ENCODE measurements at regions not wholly inside any gene's neighbourhood (a gene's known extent, or its start where the extent isn't known, plus 50 kb on each side); places are given as distances from the start of the nearest gene placed in this dataset.

- TF ChIP-seq HMG20A (CRISPR knock-in tag; conservative IDR thresholded peaks at IDR 0.05): no peak
- TF ChIP-seq ATF1 (CRISPR knock-in tag; IDR thresholded peaks at IDR 0.05): no peak
- TF ChIP-seq ATF1 (tag; IDR thresholded peaks at IDR 0.05): no peak
- TF ChIP-seq TARDBP (IDR thresholded peaks at IDR 0.05): no peak
- no peak for TF ChIP-seq CBX5 (IDR thresholded peaks at IDR 0.05; ENCODE audit: borderline replicate concordance, low read depth)
Measured at GRCh38 chr2:225104971-225105370, 62.7 kb upstream of the DOCK10 start (continued).

DNA sequence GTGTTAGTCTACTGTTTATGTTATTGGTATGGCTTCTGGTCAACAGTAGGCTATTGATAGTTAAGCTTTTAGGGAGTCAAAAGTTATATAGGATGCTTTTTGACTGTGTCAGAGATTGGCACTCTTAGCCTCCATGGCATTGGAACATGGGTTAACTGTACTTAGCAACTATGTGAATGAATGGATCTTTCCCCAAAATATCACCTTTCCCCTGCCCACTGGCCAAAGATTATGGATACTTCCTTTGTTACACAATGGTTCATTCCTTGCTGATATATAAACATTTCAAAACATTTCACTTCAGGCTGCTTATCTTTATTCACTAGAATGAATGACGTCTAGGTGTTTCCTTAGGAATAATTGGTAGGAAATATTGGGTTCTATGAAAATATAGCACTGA is 62.1 kb upstream of the DOCK10 start:
- H3K27ac ChIP-seq (ENCODE audit: extremely low read depth, low read depth, low read length): no peak overlapping the region
- TF ChIP-seq XRCC3 (IDR thresholded peaks at IDR 0.05): no peak
- TF ChIP-seq MCM2 (IDR thresholded peaks at IDR 0.05; ENCODE audit: low read depth): no peak
- TF ChIP-seq POLR3G (IDR thresholded peaks at IDR 0.05; ENCODE audit: extremely low read depth, insufficient read length, insufficient replicate concordance): no peak
- no peak for TF ChIP-seq ATF1 (CRISPR knock-in tag; IDR thresholded peaks at IDR 0.05)
- TF ChIP-seq ATF1 (tag; IDR thresholded peaks at IDR 0.05): no peak
- TF ChIP-seq FUS (optimal IDR thresholded peaks at IDR 0.05; ENCODE audit: low read depth, low read length): no peak
- TF ChIP-seq, protein P1, sequence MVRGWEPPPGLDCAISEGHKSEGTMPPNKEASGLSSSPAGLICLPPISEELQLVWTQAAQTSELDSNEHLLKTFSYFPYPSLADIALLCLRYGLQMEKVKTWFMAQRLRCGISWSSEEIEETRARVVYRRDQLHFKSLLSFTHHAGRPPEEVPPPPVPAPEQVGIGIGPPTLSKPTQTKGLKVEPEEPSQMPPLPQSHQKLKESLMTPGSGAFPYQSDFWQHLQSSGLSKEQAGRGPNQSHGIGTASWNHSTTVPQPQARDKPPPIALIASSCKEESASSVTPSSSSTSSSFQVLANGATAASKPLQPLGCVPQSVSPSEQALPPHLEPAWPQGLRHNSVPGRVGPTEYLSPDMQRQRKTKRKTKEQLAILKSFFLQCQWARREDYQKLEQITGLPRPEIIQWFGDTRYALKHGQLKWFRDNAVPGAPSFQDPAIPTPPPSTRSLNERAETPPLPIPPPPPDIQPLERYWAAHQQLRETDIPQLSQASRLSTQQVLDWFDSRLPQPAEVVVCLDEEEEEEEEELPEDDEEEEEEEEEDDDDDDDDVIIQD (CRISPR knock-in tag; IDR thresholded peaks at IDR 0.05): no peak
- no peak for TF ChIP-seq TCF7L2 (IDR thresholded peaks at IDR 0.05; ENCODE audit: low read depth, low read length)
- TF ChIP-seq BCL6 (CRISPR knock-in tag; IDR thresholded peaks at IDR 0.05): no peak
- no peak for TF ChIP-seq KLF6 (CRISPR knock-in tag; IDR thresholded peaks at IDR 0.05; ENCODE audit: borderline replicate concordance)
- TF ChIP-seq MTA1 (IDR thresholded peaks at IDR 0.05; ENCODE audit: borderline replicate concordance): no peak
- no peak for TF ChIP-seq TGIF2 (CRISPR knock-in tag; IDR thresholded peaks at IDR 0.05)
- TF ChIP-seq SIX5 (IDR thresholded peaks at IDR 0.05; ENCODE audit: borderline replicate concordance in 1 of 2, insufficient read depth in 1 of 2, low read depth in 1 of 2, low read length in 2 of 2): no peak
- no peak for TF ChIP-seq TARDBP (IDR thresholded peaks at IDR 0.05)
- 13% methylated on average over 1 of the region's 1 CpG for WGBS (ENCODE audit: insufficient coverage, low coverage, missing lambda C conversion rate)
- H3K9me1 ChIP-seq (ENCODE audit: control insufficient read depth, insufficient read depth, low read length): no peaks in the 10 kb centered on the region
- no peak overlapping the region for H3K4me3 ChIP-seq
- no peaks in the 10 kb centered on the region for H3K36me3 ChIP-seq (ENCODE audit: control insufficient read depth, insufficient read depth, low read length)
- in situ Hi-C loops (cut with MboI): no loop called here
- H3K9me3 ChIP-seq (replicated peaks; ENCODE audit: control insufficient read depth, insufficient read depth, low read depth, low read length): no peaks in the 10 kb centered on the region; the same call in 1 of the 2 replicates
- H3K79me2 ChIP-seq (ENCODE audit: control insufficient read depth, insufficient read depth, low read length): no peaks in the 10 kb centered on the region
- no peak overlapping the region for H3K4me2 ChIP-seq (ENCODE audit: insufficient read depth, low read length)
- H4K20me1 ChIP-seq (replicated peaks; ENCODE audit: control insufficient read depth, insufficient read depth, low read length): no peaks in the 10 kb centered on the region
- no peaks in the 10 kb centered on the region for H3K27me3 ChIP-seq (ENCODE audit: control insufficient read depth in 2 of 2, insufficient read depth in 2 of 2, low read length in 2 of 2)
- intact Hi-C loops (cut with micrococcal nuclease): no loop called here
- FAIRE-seq (no peak), ATAC-seq (no peak), DNase-seq (ENCODE audit: extremely low read depth in 1 of 4, low spot score in 3 of 4) (no peak)
- H3K4me1 ChIP-seq (replicated peaks in 1 of 2; ENCODE audit: control insufficient read depth in 2 of 2, insufficient read depth in 2 of 2, low read length in 2 of 2): no peaks in the 10 kb centered on the region
- POLR2A ChIA-PET: no interaction called here
- no peak overlapping the region for H3K9ac ChIP-seq (ENCODE audit: insufficient read depth in 1 of 2, low read depth in 2 of 2, low read length in 2 of 2)
- H2AFZ ChIP-seq (ENCODE audit: low read depth, low read length): no peak overlapping the region
- CTCF ChIA-PET (ENCODE audit: low intra/inter-chr PET ratio): no interaction called here
- BruUV-seq (replicated peaks): no TSS peak
